Spleen (tissue), 11 donors: ENCODE measurements at regions not wholly inside any gene's neighbourhood (a gene's known extent, or its start where the extent isn't known, plus 50 kb on each side); places are given as distances from the start of the nearest gene placed in this dataset.

ENCODE experiments used
- DNase-seq: peaks from one replicate; pipeline ENCODE4 v3.0.0-alpha.2; 2020
- H3K27ac ChIP-seq, 8 donors: fragments of 200-600 bp; sonication (generic) in 7 of 8; 1 replicate in 4 of 8; 2 replicates in 4 of 8; pipeline versions ENCODE4 v1.5.0 to v1.8.0; 2016 to 2021; ENCODE audit warnings: inconsistent platforms in 4 of 8, mild to moderate bottlenecking in 4 of 8, moderate library complexity in 1 of 8
- H3K27me3 ChIP-seq, 7 donors: fragments of 200-600 bp; sonication (generic) in 6 of 7; replicated peaks in 1 of 7; 1 replicate in 4 of 7; 2 replicates in 3 of 7; pipeline versions ENCODE4 v1.5.0 to v1.8.0; 2016 to 2021; ENCODE audit warnings: inconsistent platforms in 3 of 7, mild to moderate bottlenecking in 1 of 7
- H3K36me3 ChIP-seq, 6 donors: fragments of 200-600 bp; sonication (generic) in 5 of 6; 1 replicate in 4 of 6; 2 replicates in 2 of 6; pipeline versions ENCODE4 v1.5.0 to v1.8.0; 2016 to 2021; ENCODE audit warnings: inconsistent platforms in 2 of 6
- H3K4me1 ChIP-seq, 6 donors: fragments of 200-600 bp; sonication (generic) in 5 of 6; 1 replicate in 3 of 6; 2 replicates in 3 of 6; pipeline versions ENCODE4 v1.5.0 to v1.8.0; 2016 to 2021; ENCODE audit warnings: inconsistent platforms in 3 of 6
- H3K4me3 ChIP-seq, 8 donors: fragments of 200-600 bp; sonication (generic) in 7 of 8; 1 replicate in 4 of 8; 2 replicates in 4 of 8; pipeline versions ENCODE4 v1.5.0 to v1.8.0; 2016 to 2021; ENCODE audit warnings: inconsistent platforms in 4 of 8, mild to moderate bottlenecking in 4 of 8, moderate library complexity in 2 of 8
- H3K9me3 ChIP-seq, 8 donors: fragments of 200-600 bp; sonication (generic) in 7 of 8; 1 replicate in 4 of 8; 2 replicates in 4 of 8; pipeline versions ENCODE4 v1.5.0 to v1.8.0; 2016 to 2021; ENCODE audit warnings: inconsistent platforms in 4 of 8
- CTCF ChIP-seq, 11 experiments: fragments of 200-600 bp in 7 of 11; fragments of 450-650 bp in 4 of 11; sonication (generic) in 4 of 11; IDR thresholded peaks in 8 of 11; conservative IDR thresholded peaks in 3 of 11; 1 replicate in 7 of 11; 2 replicates in 4 of 11; pipeline versions ENCODE4 v1.4.0 to v1.8.0; 2016 to 2021; ENCODE audit warnings: antibody characterized with exemption in 11 of 11, inconsistent platforms in 4 of 11, mild to moderate bottlenecking in 1 of 11
- POLR2A ChIP-seq, 3 donors: fragments of 450-650 bp; IDR thresholded peaks; one replicate each; pipeline ENCODE4 v1.5.1; 2017; ENCODE audit warnings: antibody characterized with exemption in 3 of 3, mild to moderate bottlenecking in 1 of 3
- POLR2AphosphoS5 ChIP-seq, 3 donors: sonication (generic); formaldehyde crosslinking; IDR thresholded peaks; one replicate each; pipeline ENCODE4 v1.5.1; 2017; ENCODE audit warnings: antibody characterized with exemption in 3 of 3
- WGBS, 5 donors: extraction: QIAGEN DNeasy Blood & Tissue Kit in 3 of 5; methylation state at CpG; one replicate each; pipeline versions ENCODE4 v1.1.5 to v1.1.7; 2013 to 2018; 5-methylcytosine and 5-hydroxymethylcytosine counted together
- intact Hi-C: fragments of 100-400 bp; cut with DNase I; formaldehyde crosslinking; loops from one replicate; pipeline ENCODE4 v1.15.0; 2023; ENCODE audit warnings: low total_unique reads
- donor health status: healthy with polysubstance abuse.
- donor health status: DM: no; HTN: no; CAD: no; lungs with moderate emphysema.
- donor health status: DM: no; HTN: no; CAD: no.
- donor health status: Bipolar disorder and iron deficiency.
- donor health status: healthy.
- donor health status: DM: no; HTN: no; CAD: no.
- donor health status: DM: yes; HTN: yes; CAD: no.

- intact Hi-C loops, result no loop called here
- no peaks in the 10 kb centered on the region for H3K4me1 ChIP-seq
- H3K36me3 ChIP-seq, result no peaks in the 10 kb centered on the region
- no peak for DNase-seq
- WGBS, 5 donors, result 46 to 63% (median 57%) methylated on average over 1 of the region's 1 CpG
- no peaks in the 10 kb centered on the region for H3K27me3 ChIP-seq
- no peaks in the 10 kb centered on the region for H3K9me3 ChIP-seq
- no peak for TF ChIP-seq POLR2A (IDR thresholded peaks at IDR 0.05)
- TF ChIP-seq POLR2AphosphoS5 (IDR thresholded peaks at IDR 0.05), result no peak
- no peak for TF ChIP-seq CTCF (IDR thresholded peaks at IDR 0.05 in 8 of 11, conservative IDR thresholded peaks at IDR 0.05 in 3 of 11)
- H3K4me3 ChIP-seq, result no peak overlapping the region
- H3K27ac ChIP-seq, result no peak overlapping the region
Measured at GRCh38 chr5:120788481-120788880, 324.4 kb downstream of the PRR16 start.

- no peak overlapping the region for H3K27ac ChIP-seq
- H3K27me3 ChIP-seq, result no peaks in the 10 kb centered on the region
- H3K36me3 ChIP-seq, result no peaks in the 10 kb centered on the region
- no peak overlapping the region for H3K4me3 ChIP-seq
- no peaks in the 10 kb centered on the region for H3K9me3 ChIP-seq
- intact Hi-C loops, result no loop called here
- no peak for TF ChIP-seq POLR2AphosphoS5 (IDR thresholded peaks at IDR 0.05)
- TF ChIP-seq POLR2A (IDR thresholded peaks at IDR 0.05), result no peak
- no peak for TF ChIP-seq CTCF (IDR thresholded peaks at IDR 0.05 in 8 of 11, conservative IDR thresholded peaks at IDR 0.05 in 3 of 11)
- 30 to 56% (median 45%) methylated on average over 2 of the region's 2 CpGs for WGBS, 5 donors
- no peak for DNase-seq
- H3K4me1 ChIP-seq, result no peaks in the 10 kb centered on the region
Measured at GRCh38 chr5:120789918-120790317, 325.8 kb downstream of the PRR16 start.

DNA sequence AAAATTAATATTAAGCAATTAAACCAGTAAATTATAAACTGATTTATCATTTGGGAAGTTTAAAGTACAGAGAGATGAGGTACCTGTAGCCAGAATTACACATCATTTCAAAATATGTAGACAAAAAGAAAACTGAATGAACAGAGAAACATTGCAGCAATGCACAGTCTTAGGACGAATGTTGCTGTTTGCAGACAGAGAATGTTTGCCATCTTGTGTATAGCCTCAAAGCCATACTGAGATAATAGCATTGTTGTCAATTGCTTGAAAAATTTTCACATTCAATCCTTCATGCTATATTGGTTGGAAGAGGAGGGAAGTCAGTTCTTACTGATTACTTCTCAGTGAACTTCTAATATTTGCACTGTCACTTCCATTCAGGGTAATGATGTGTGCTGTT is 326.2 kb downstream of the PRR16 start:
- TF ChIP-seq POLR2AphosphoS5 (IDR thresholded peaks at IDR 0.05) (no peak), CTCF (IDR thresholded peaks at IDR 0.05 in 8 of 11, conservative IDR thresholded peaks at IDR 0.05 in 3 of 11) (no peak), POLR2A (IDR thresholded peaks at IDR 0.05) (no peak)
- no peak overlapping the region for H3K4me3 ChIP-seq
- H3K36me3 ChIP-seq, result no peaks in the 10 kb centered on the region
- no peak overlapping the region for H3K27ac ChIP-seq
- WGBS, 5 donors, result 68 to 80% (median 73%) methylated on average over 1 of the region's 1 CpG
- no peaks in the 10 kb centered on the region for H3K9me3 ChIP-seq
- H3K27me3 ChIP-seq, result no peaks in the 10 kb centered on the region
- intact Hi-C loops, result no loop called here
- no peak for DNase-seq
- no peaks in the 10 kb centered on the region for H3K4me1 ChIP-seq

DNA sequence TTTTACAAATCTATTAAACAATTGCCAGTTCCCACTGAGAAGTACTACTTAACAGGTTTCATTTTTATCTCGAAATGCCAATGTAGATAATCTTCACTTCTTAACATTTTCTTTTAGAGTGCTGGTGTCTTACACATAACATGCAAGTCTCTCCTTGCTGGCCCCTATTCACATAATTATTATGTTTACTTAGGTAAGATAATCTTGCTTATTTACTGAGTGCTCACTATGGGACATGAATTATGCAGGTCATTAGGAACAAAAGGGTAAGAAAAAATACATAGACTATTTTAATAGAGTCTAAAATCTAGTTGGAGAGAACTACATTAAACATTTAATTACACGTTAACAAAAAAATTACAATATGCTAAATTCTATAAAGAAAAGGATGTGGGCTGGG is 328.4 kb downstream of the PRR16 start:
- no peaks in the 10 kb centered on the region for H3K27me3 ChIP-seq
- intact Hi-C loops, result no loop called here
- 74 to 93% (median 80%) methylated on average over 2 of the region's 2 CpGs for WGBS, 5 donors
- no peak overlapping the region for H3K27ac ChIP-seq
- H3K4me1 ChIP-seq, result no peaks in the 10 kb centered on the region
- H3K4me3 ChIP-seq, result no peak overlapping the region
- no peaks in the 10 kb centered on the region for H3K9me3 ChIP-seq
- H3K36me3 ChIP-seq, result no peaks in the 10 kb centered on the region
- no peak for DNase-seq
- TF ChIP-seq POLR2AphosphoS5 (IDR thresholded peaks at IDR 0.05), result no peak
- no peak for TF ChIP-seq POLR2A (IDR thresholded peaks at IDR 0.05)
- TF ChIP-seq CTCF (IDR thresholded peaks at IDR 0.05 in 8 of 11, conservative IDR thresholded peaks at IDR 0.05 in 3 of 11), result no peak
